Erythroblast (primary cell): ENCODE measurements at regions not wholly inside any gene's neighbourhood (a gene's known extent, or its start where the extent isn't known, plus 50 kb on each side); places are given as distances from the start of the nearest gene placed in this dataset.

ENCODE experiments used
- DNase-seq, 2 experiments: peaks; one replicate each; lab custom pipeline; 2025; lab: John Stamatoyannopoulos, UW
- GATA1 ChIP-seq: IDR thresholded peaks from 2 replicates; pipeline ENCODE4 v1.6.1; 2011; ENCODE audit warnings: low read depth, mild to moderate bottlenecking, control low read depth, low read length, moderate library complexity
- POLR2A ChIP-seq: IDR thresholded peaks from 2 replicates; pipeline ENCODE4 v1.6.1; 2011; ENCODE audit warnings: mild to moderate bottlenecking, low read length

DNA sequence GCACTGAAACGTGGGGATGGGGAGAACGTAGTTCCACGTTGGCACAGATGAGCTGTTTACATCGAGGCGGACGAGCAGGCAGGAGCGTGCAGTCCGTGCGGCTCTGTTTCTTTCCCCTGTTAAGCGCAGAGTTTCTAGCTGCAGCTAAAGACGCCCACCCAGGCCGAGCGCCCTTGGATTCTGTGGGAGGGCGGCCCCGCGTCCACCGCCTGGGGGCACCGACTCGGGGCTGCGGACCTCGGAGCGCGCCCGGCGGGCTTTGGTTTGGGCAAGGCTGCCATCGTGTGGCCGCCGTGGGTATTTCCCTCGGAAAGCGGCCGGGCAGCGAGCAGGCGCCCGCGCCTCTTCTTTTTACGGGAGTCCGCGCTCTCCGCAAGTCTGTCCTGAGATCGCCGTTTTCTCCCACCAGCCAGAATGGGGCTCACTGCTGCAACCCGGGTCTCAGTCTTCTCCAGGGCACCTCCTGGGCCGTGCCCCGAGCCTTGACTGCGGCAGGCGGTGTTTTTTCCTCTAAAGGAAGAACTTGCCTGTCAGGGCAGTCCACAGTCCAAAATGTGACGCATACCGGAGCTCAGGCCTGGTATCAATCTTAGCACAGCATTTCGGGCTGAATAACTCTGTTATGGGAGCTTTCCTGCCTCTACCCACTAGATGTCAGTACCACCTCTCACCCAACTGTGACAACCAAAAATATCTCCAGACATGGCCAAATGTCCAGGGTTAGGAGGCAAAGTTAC, 219.9 kb upstream of the IGF1R start:
- TF ChIP-seq GATA1 (no peak), POLR2A (no peak)
- DNase-seq: peak; percentile 45 to 58

DNA sequence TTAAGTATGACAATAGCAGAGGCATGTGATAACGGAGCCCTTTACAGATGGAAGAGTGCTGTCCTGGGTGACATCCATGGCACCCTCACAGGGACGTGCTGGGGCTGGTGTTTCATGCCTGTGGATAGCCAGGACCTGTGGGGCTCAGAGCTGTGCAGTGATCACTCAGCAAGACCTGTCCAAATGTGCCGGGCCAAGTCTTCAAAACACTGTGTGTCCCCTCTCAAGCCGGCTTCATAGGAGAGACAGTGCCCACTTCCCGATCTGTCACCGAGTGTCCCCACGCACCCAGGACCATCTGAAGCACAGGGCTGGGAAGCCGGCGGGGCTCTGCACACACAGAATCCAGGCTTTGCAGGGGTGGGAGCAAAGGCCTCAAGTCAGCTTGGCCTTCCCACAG, 217.2 kb upstream of the IGF1R start:
- no peak for DNase-seq
- TF ChIP-seq POLR2A (no peak), GATA1 (no peak)

GRCh38 chr15:98433346-98433745, 215.0 kb upstream of the IGF1R start:
- no peak for DNase-seq
- no peak for TF ChIP-seq GATA1
- TF ChIP-seq POLR2A: no peak

DNA sequence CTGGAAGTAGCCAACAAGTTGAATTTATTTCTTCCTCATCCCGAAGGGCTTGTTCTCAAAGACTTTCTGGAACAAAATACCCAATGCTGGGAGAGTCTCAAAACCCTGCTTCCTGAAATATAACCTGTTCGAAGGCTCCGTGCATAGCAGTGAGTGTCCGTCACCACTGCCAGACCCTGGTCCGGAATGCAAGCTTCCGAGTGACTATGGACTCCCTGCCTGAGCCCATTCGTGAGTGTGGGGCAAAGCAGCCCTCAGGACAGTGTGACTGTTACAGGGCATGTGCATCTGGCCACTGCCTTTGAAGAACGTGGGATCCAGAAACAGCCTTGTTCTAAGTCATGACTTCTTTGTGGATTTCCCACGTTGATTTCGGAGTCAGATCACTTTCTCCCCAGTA, 214.5 kb upstream of the IGF1R start:
- TF ChIP-seq POLR2A (no peak), GATA1 (no peak)
- no peak for DNase-seq

DNA sequence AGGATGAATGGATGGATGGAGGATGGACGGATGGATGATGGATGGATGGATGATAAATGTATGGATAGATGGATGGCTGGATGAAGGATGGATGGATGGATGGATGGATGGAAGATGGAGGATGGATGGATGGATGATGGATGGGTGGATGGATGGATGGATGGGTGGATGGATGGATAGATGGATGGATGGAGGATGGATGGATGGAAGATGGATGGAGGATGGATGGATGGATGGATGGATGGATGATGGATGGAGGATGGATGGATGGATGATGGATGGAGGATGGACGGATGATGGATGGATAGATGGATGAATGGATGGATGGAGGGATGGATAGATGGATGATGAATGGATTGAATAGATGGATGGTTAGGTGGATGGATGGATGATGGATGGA, 210.6 kb upstream of the IGF1R start:
- DNase-seq: no peak
- TF ChIP-seq GATA1 (no peak), POLR2A (no peak)

- no peak for DNase-seq
- no peak for TF ChIP-seq GATA1
- TF ChIP-seq POLR2A: no peak
Observed at GRCh38 chr15:98438326-98438725, 210.0 kb upstream of the IGF1R start.

DNA sequence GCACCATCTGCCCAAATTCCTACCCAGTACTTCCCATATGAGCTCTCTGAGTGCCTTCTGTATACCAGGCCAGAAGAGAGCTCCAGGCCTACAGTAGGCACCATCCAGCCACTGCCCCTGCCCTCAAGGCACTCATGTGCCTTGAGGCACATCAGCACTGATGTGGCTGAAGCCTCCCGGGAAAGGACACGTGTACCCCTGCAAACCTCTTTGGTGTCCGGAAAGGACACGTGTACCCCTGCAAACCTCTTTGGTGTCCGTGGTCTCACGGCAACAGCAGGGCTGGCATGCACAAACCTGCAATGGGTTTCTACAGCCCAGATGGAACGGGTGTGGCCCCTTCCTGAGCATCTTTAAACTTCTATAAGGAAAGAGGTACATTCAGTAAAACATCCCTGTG, 209.4 kb upstream of the IGF1R start:
- TF ChIP-seq POLR2A: no peak
- no peak for TF ChIP-seq GATA1
- DNase-seq: no peak

- TF ChIP-seq POLR2A: no peak
- TF ChIP-seq GATA1: no peak
- DNase-seq: no peak
Observed at GRCh38 chr15:98439523-98439942, 208.8 kb upstream of the IGF1R start.

- TF ChIP-seq POLR2A (no peak), GATA1 (no peak)
- no peak for DNase-seq
Observed at GRCh38 chr15:98440917-98441316, 207.4 kb upstream of the IGF1R start.

DNA sequence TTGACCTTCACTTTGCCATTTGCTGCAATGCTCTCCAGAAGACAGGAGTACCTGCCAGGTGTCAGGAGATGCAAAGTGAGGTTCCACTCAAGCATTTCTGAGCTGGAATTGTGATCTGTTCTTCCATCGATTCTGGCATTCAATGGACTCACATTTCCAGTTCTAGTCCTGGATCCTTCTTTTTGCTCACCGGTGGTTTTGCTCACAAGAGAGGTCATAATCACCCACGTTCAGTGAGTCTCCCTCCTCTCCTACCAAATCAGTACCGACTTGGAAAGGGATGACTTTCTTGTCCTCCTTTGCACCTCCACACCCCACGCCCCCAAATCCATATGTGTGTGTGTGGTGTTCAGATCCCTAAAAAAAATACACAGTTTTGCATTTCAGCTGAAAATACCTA, 206.7 kb upstream of the IGF1R start:
- DNase-seq: no peak
- TF ChIP-seq POLR2A (no peak), GATA1 (no peak)

DNA sequence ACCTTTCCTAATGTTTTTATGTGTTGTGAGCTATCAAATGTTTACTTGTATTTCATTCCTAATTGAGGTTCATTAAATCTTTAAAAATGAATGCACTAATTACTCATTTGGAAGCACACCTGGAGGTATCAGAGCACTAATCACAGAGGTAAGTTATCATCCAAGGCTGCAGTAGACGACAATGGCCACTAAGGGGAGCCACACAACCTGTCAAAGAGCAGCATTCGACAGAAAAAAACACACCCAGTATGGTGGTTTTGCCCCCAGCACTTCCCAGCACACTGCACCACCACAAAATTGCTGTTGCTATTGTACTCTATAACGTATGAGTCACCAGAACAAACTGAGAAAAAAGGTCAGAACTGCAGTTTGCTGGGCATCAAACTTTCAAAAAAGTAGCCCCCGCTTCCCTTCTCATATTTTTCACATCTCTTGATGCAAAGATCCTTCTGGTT, 205.9 kb upstream of the IGF1R start:
- TF ChIP-seq GATA1 (no peak), POLR2A (no peak)
- peak; percentile 26 to 59 for DNase-seq

- no peak for TF ChIP-seq GATA1
- TF ChIP-seq POLR2A: no peak
Observed at GRCh38 chr15:98442901-98443300, 205.4 kb upstream of the IGF1R start.

DNA sequence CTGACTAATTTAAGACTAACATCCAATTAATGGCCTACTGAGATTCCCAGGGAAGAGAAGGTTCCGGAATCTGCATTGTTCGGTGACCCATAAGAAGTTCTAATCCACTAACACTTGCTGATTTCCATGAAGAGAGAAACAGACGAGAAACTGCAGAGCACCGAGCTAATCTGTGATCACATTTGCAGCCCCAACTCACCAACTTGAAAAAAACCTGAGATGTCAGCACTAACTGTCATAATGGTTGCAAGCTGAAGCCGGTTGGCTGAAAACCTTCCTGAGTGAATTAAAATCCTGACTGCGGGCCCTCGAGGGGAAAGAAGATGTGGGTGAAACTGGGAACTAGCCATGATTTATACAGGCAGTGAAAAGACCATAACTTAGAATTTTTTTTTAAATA, 204.8 kb upstream of the IGF1R start:
- TF ChIP-seq POLR2A (no peak), GATA1 (no peak)
- DNase-seq: no peak

More at GRCh38 chr15:98442901-98443300, 205.4 kb upstream of the IGF1R start:
- DNase-seq: no peak

- no peak for TF ChIP-seq POLR2A
- TF ChIP-seq GATA1: no peak
- DNase-seq: no peak
Observed at GRCh38 chr15:98444138-98444537, 204.2 kb upstream of the IGF1R start.

- TF ChIP-seq POLR2A (no peak), GATA1 (no peak)
- DNase-seq: no peak
Observed at GRCh38 chr15:98445315-98445714, 203.0 kb upstream of the IGF1R start.

DNA sequence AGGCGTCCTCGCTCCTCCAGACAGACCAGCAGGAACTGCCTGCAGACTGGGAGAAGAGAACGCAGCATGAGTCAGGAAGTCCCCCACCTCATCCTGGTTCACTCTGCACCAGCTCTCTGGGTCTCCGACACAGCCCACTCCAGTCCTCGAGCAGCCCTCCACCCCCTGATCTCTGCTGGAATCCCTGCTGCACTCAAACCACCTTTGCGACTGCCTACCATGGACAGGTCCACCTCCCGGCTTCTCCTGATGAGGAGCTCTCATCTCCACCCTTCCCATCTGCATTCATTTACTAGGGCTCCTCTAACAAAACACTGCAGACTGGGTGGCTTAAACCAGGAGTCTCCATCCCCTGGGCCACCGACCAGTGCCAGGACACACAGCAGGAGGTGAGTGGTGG, 202.3 kb upstream of the IGF1R start:
- TF ChIP-seq GATA1: no peak
- no peak for TF ChIP-seq POLR2A

More for the DNA sequence above, 202.3 kb upstream of the IGF1R start:
- no peak for DNase-seq
